Keratinocyte (primary cell): ENCODE measurements at regions not wholly inside any gene's neighbourhood (a gene's known extent, or its start where the extent isn't known, plus 50 kb on each side); places are given as distances from the start of the nearest gene placed in this dataset.

Experiments used
- DNase-seq: peaks from one replicate; pipeline ENCODE4 v3.0.0-alpha.2; 2011; ENCODE audit warnings: low read depth, missing footprints, low spot score
- FAIRE-seq: peaks from 2 replicates; lab custom pipeline; 2011; peaks lifted over from hg19 to GRCh38; lab: Jason Lieb, UNC
- H2AFZ ChIP-seq: 2 replicates; pipeline ENCODE4 v1.6.0; 2012; ENCODE audit warnings: low read length, control low read depth, inconsistent platforms; ENCODE audit not compliant: control insufficient read depth
- H3K27ac ChIP-seq: 2 replicates; pipeline ENCODE4 v1.5.1; 2011; ENCODE audit warnings: low read length; ENCODE audit not compliant: control insufficient read depth, insufficient read depth
- H3K27me3 ChIP-seq: 3 replicates; pipeline ENCODE4 v1.6.0; 2011; ENCODE audit warnings: low read length; ENCODE audit not compliant: control insufficient read depth, insufficient read depth; ENCODE audit errors: extremely low read depth
- H3K36me3 ChIP-seq, 2 experiments: 2 replicates in 1 of 2; 3 replicates in 1 of 2; pipeline ENCODE4 v1.5.1; 2011; ENCODE audit warnings: low read length in 2 of 2, mild to moderate bottlenecking in 1 of 2; ENCODE audit not compliant: control insufficient read depth in 2 of 2, insufficient read depth in 2 of 2; ENCODE audit errors: extremely low read depth in 1 of 2
- H3K4me1 ChIP-seq: 3 replicates; pipeline ENCODE4 v1.5.1; 2011; ENCODE audit warnings: low read length; ENCODE audit not compliant: control insufficient read depth, insufficient read depth; ENCODE audit errors: extremely low read depth
- H3K4me2 ChIP-seq: 3 replicates; pipeline ENCODE4 v1.6.0; 2011; ENCODE audit warnings: low read depth, low read length; ENCODE audit not compliant: control insufficient read depth, insufficient read depth; ENCODE audit errors: extremely low read depth
- H3K4me3 ChIP-seq, 3 experiments: fragments of 200-600 bp in 1 of 3; sonication (generic) in 1 of 3; 2 replicates in 2 of 3; 3 replicates in 1 of 3; pipeline ENCODE4 v1.5.1; 2011 to 2016; ENCODE audit warnings: low read length in 3 of 3, mild to moderate bottlenecking in 3 of 3, control low read depth in 2 of 3, inconsistent platforms in 1 of 3, low read depth in 1 of 3, mixed read lengths in 1 of 3, mixed run types in 1 of 3, moderate library complexity in 1 of 3; ENCODE audit not compliant: control insufficient read depth in 2 of 3, insufficient read depth in 2 of 3; ENCODE audit errors: extremely low read depth in 1 of 3
- H3K79me2 ChIP-seq: 2 replicates; pipeline ENCODE4 v1.6.0; 2012; ENCODE audit warnings: low read length; ENCODE audit not compliant: control insufficient read depth, insufficient read depth
- H3K9ac ChIP-seq: 3 replicates; pipeline ENCODE4 v1.6.0; 2011; ENCODE audit warnings: low read length; ENCODE audit not compliant: control insufficient read depth, insufficient read depth; ENCODE audit errors: extremely low read depth
- H3K9me1 ChIP-seq: 3 replicates; pipeline ENCODE4 v1.6.0; 2011; ENCODE audit warnings: low read length; ENCODE audit not compliant: control insufficient read depth, insufficient read depth; ENCODE audit errors: extremely low read depth
- H3K9me3 ChIP-seq: 2 replicates; pipeline ENCODE4 v1.5.1; 2012; ENCODE audit warnings: low read depth, low read length; ENCODE audit not compliant: control insufficient read depth
- H4K20me1 ChIP-seq: 3 replicates; pipeline ENCODE4 v1.6.0; 2011; ENCODE audit warnings: low read length; ENCODE audit not compliant: control insufficient read depth, insufficient read depth; ENCODE audit errors: extremely low read depth
- EZH2 ChIP-seq: IDR thresholded peaks from one replicate; pipeline ENCODE4 v1.6.1; 2012; ENCODE audit warnings: inconsistent platforms, mild to moderate bottlenecking, low read length, moderate library complexity
- dilution Hi-C: fragments of 300-500 bp; cut with MboI; formaldehyde crosslinking; loops from one replicate; pipeline ENCODE4 v1.7.0; 2020; ENCODE audit warnings: low sequenced_read_pairs; ENCODE audit not compliant: extremely low pct_ligation_motif_present
- TF ChIP-seq, protein P1 (sequence below), 3 experiments: IDR thresholded peaks in 1 of 3; conservative IDR thresholded peaks in 1 of 3; optimal IDR thresholded peaks in 1 of 3; 2 replicates in 2 of 3; 3 replicates in 1 of 3; pipeline versions ENCODE3 to v1.5.1; 2011; ENCODE audit warnings: low read length in 3 of 3, mild to moderate bottlenecking in 3 of 3, moderate library complexity in 2 of 3, control low read depth in 1 of 3, inconsistent platforms in 1 of 3; ENCODE audit not compliant: insufficient read depth in 2 of 3; ENCODE audit errors: extremely low read depth in 1 of 3

DNA sequence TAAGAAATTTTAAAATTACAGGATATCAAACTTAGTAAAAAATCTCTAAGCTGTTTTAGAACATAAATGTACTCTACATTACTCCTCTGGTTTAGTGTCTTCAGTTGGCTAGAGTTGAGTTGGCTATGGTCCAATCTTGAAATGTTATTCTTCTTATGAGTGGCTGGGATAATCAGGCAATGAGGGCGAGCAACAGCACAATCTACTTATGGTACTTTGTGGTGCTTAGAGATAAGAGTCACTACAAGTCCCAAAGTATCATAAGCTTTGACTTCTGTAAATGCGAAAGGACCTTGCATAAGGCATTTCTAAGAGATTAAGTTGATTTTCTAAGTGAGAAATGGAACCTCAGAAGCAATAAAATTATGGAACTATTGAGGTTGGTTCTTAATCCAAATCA, 361.7 kb downstream of the GPD2 start:
- no peaks in the 10 kb centered on the region for H4K20me1 ChIP-seq
- H3K27ac ChIP-seq = no peak overlapping the region
- FAIRE-seq = no peak
- H3K4me3 ChIP-seq = no peak overlapping the region
- dilution Hi-C loops = no loop called here
- no peaks in the 10 kb centered on the region for H3K9me1 ChIP-seq
- H2AFZ ChIP-seq = no peak overlapping the region
- no peaks in the 10 kb centered on the region for H3K36me3 ChIP-seq
- H3K4me1 ChIP-seq = no peaks in the 10 kb centered on the region
- no peaks in the 10 kb centered on the region for H3K9me3 ChIP-seq
- no peaks in the 10 kb centered on the region for H3K79me2 ChIP-seq
- no peaks in the 10 kb centered on the region for H3K27me3 ChIP-seq
- TF ChIP-seq, protein P1, sequence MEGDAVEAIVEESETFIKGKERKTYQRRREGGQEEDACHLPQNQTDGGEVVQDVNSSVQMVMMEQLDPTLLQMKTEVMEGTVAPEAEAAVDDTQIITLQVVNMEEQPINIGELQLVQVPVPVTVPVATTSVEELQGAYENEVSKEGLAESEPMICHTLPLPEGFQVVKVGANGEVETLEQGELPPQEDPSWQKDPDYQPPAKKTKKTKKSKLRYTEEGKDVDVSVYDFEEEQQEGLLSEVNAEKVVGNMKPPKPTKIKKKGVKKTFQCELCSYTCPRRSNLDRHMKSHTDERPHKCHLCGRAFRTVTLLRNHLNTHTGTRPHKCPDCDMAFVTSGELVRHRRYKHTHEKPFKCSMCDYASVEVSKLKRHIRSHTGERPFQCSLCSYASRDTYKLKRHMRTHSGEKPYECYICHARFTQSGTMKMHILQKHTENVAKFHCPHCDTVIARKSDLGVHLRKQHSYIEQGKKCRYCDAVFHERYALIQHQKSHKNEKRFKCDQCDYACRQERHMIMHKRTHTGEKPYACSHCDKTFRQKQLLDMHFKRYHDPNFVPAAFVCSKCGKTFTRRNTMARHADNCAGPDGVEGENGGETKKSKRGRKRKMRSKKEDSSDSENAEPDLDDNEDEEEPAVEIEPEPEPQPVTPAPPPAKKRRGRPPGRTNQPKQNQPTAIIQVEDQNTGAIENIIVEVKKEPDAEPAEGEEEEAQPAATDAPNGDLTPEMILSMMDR (optimal IDR thresholded peaks at IDR 0.05 in 1 of 3, IDR thresholded peaks at IDR 0.05 in 1 of 3, conservative IDR thresholded peaks at IDR 0.05 in 1 of 3; ENCODE audit: extremely low read depth in 1 of 3, insufficient read depth in 2 of 3, low read length in 3 of 3) = no peak
- TF ChIP-seq EZH2 = no peak
- no peak for DNase-seq
- H3K9ac ChIP-seq = no peak overlapping the region
- no peak overlapping the region for H3K4me2 ChIP-seq

DNA sequence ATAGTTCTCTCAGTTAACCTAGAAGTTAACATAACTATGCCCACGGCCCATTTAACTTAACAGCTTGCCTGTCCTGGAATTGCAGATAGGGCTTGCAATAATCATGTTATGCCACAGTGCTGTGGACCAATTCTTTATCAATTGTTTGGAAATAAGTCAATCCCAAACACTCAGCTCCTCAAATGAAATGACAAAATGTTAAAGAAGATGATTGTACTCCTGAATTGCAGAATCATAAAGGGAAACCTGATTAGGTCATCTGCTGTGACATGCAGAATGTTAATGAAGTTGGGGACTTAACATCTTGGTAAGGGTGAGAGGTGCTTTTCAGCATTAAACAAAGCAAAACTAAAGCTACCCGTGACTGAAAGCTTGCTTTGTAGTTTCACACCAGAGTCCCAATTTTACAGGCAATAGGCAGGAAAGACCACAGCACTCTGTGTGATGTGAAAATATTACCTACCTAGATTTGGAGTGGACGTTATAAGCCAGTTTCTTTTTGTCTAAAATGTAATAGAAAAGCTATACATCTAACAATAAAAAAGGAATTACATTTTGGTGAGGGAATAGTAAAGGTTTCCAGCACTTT, 364.0 kb downstream of the GPD2 start:
- TF ChIP-seq, protein P1 (optimal IDR thresholded peaks at IDR 0.05 in 1 of 3, IDR thresholded peaks at IDR 0.05 in 1 of 3, conservative IDR thresholded peaks at IDR 0.05 in 1 of 3; ENCODE audit: extremely low read depth in 1 of 3, insufficient read depth in 2 of 3, low read length in 3 of 3) = no peak
- TF ChIP-seq EZH2 = no peak
- H2AFZ ChIP-seq = no peak overlapping the region
- no peaks in the 10 kb centered on the region for H4K20me1 ChIP-seq
- H3K9ac ChIP-seq = no peak overlapping the region
- no peak overlapping the region for H3K4me2 ChIP-seq
- H3K27ac ChIP-seq = no peak overlapping the region
- no peaks in the 10 kb centered on the region for H3K36me3 ChIP-seq
- no peaks in the 10 kb centered on the region for H3K79me2 ChIP-seq
- H3K4me1 ChIP-seq = no peaks in the 10 kb centered on the region
- FAIRE-seq = no peak
- no peak for DNase-seq
- no peaks in the 10 kb centered on the region for H3K27me3 ChIP-seq
- H3K9me3 ChIP-seq = no peaks in the 10 kb centered on the region
- dilution Hi-C loops = no loop called here
- no peaks in the 10 kb centered on the region for H3K9me1 ChIP-seq
- H3K4me3 ChIP-seq = no peak overlapping the region
